ENCODE measurements at regions not wholly inside any gene's neighbourhood (a gene's known extent, or its start where the extent isn't known, plus 50 kb on each side); places are given as distances from the start of the nearest gene placed in this dataset.

DNA sequence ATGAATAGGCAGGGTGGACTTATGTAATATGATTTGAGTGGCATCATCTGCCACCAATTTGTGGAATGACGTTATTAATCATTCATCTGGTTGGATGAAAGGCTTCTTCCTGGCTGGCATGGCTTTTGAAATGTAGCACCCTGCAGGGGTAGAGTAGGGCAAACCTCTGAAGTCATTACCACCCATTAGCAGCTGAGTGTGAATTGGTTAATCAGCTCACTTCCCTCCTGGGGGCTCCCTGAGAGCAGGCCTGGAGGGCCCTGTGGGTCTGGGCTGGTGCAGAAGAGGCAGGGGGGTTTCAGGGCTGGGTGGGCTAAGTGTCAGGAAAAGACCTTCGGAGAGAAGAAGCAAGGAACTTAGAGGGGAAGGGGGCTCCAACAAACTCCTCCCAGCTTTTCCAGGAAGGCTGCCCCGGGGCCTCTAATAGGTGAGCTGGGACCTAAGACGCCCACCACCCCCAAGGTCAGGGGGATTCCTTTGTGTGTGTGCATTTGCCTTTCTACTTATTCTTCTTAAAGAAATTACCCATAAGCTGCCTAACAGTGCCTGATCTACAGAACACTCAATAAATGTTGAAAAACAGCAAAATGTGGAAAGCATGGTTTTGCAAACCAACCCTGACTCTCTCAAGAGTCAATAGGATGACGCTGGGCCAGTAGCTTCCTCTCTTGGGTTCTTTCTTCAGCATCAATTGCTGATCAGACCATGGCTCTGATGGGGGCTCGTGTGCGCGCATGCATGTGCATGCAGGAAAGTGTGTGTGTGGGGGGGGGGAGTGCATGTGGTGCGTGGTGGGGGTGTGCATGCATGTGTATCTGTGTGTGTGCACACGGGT lies 49.7 kb upstream of the ZNF516 start:
- DNase-seq (ENCODE audit: low spot score) = no peak

Data from LoVo (cell line).